Activated CD4-positive, alpha-beta T cell treated with anti-CD3 and anti-CD28 coated beads, Interleukin-2, amount 10 ng/mL, durations not matched to agents 7 days and 5 days (primary cell): ENCODE measurements at regions not wholly inside any gene's neighbourhood (a gene's known extent, or its start where the extent isn't known, plus 50 kb on each side); places are given as distances from the start of the nearest gene placed in this dataset.

Experiments
- CTCF ChIA-PET: fragments of 350-600 bp; sonication (Branson Sonifier 250); formaldehyde crosslinking; loops from one replicate; lab custom pipeline; 2021; ENCODE audit warnings: antibody characterized with exemption; lab: Charles Lee
- POLR2A ChIA-PET: fragments of 350-600 bp; sonication (Branson Sonifier 250); formaldehyde crosslinking; loops from one replicate; lab custom pipeline; 2021; ENCODE audit warnings: antibody characterized with exemption; lab: Charles Lee
- DNase-seq: peaks from one replicate; pipeline ENCODE4 v3.0.0-alpha.2; 2020
- H3K27ac Mint-ChIP-seq: one replicate; pipeline ENCODE4 v1.8.0; 2021; ENCODE audit warnings: mild to moderate bottlenecking, moderate library complexity, mixed read lengths
- H3K27me3 Mint-ChIP-seq: one replicate; pipeline ENCODE4 v1.8.0; 2021; ENCODE audit warnings: mixed read lengths
- H3K36me3 Mint-ChIP-seq: one replicate; pipeline ENCODE4 v1.8.0; 2021; ENCODE audit warnings: low read depth, mixed read lengths
- H3K4me1 Mint-ChIP-seq: one replicate; pipeline ENCODE4 v1.8.0; 2021; ENCODE audit warnings: mixed read lengths
- H3K4me3 Mint-ChIP-seq: one replicate; pipeline ENCODE4 v1.8.0; 2021; ENCODE audit warnings: mild to moderate bottlenecking, moderate library complexity, mixed read lengths
- H3K9me3 Mint-ChIP-seq: one replicate; pipeline ENCODE4 v1.8.0; 2021; ENCODE audit warnings: mixed read lengths

DNA sequence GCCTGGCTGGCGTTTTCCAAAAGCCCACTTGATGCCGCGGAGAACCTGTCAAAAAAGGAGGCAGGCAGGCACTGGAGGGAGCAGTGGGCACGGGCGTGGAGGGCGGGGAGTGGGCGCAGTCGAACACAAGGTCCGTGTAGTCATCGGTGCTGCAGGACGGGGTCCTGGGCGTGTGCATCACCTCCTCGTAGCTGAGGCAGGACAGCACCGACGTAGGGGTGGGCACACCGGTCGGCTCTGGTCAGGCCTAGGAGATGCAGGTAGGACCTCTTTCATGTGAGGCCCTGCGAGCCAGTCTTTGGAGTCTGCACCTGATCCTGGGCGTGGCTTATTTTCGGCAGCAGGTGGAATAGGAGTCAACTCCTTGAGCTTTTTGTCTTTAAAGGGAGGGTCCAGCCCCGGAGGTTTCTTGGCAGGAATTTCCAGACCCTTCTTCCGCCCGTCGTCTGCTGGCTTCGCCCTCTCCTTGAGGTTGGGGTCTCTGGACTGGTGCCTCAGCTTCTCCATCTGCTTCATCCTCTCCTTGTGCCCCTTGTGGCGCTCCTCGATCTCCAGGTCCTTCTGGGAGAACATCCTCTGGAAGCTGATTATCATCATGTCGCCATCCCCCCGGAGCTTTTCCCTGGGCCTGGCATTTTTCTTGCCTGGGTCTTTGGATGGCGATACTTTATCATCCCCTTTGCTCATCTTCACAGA lies 892.5 kb upstream of the LRRTM1 start:
- Mint-ChIP-seq H3K9me3 (peaks cover 9% of the 10 kb centered on the region), H3K27me3 (no peaks in the 10 kb centered on the region), H3K4me1 (no peaks in the 10 kb centered on the region), H3K36me3 (no peaks in the 10 kb centered on the region), H3K4me3 (no peak overlapping the region), H3K27ac (no peak overlapping the region)
- DNase-seq: no peak
- POLR2A ChIA-PET: no interaction called here
- CTCF ChIA-PET: no interaction called here

- ChIA-PET CTCF (no interaction called here), POLR2A (no interaction called here)
- H3K9me3 Mint-ChIP-seq: peaks cover 14% of the 10 kb centered on the region
- H3K4me1 Mint-ChIP-seq: no peaks in the 10 kb centered on the region
- H3K27ac Mint-ChIP-seq: no peak overlapping the region
- no peaks in the 10 kb centered on the region for H3K27me3 Mint-ChIP-seq
- no peaks in the 10 kb centered on the region for H3K36me3 Mint-ChIP-seq
- DNase-seq: no peak
- no peak overlapping the region for H3K4me3 Mint-ChIP-seq
These were observed 891.9 kb upstream of the LRRTM1 start for GRCh38 chr2:81196383-81196851.

GRCh38 chr2:81195774-81196382 lies 891.3 kb upstream of the LRRTM1 start:
- no peak for DNase-seq
- ChIA-PET CTCF (no interaction called here), POLR2A (no interaction called here)
- no peak overlapping the region for H3K4me3 Mint-ChIP-seq
- no peaks in the 10 kb centered on the region for H3K4me1 Mint-ChIP-seq
- no peaks in the 10 kb centered on the region for H3K36me3 Mint-ChIP-seq
- no peak overlapping the region for H3K27ac Mint-ChIP-seq
- peaks cover 14% of the 10 kb centered on the region for H3K9me3 Mint-ChIP-seq
- H3K27me3 Mint-ChIP-seq: no peaks in the 10 kb centered on the region

GRCh38 chr2:81195017-81195773 lies 890.6 kb upstream of the LRRTM1 start:
- peaks cover 17% of the 10 kb centered on the region for H3K9me3 Mint-ChIP-seq
- H3K36me3 Mint-ChIP-seq: no peaks in the 10 kb centered on the region
- no peak overlapping the region for H3K27ac Mint-ChIP-seq
- DNase-seq: no peak
- no peaks in the 10 kb centered on the region for H3K4me1 Mint-ChIP-seq
- H3K4me3 Mint-ChIP-seq: no peak overlapping the region
- ChIA-PET POLR2A (no interaction called here), CTCF (no interaction called here)
- H3K27me3 Mint-ChIP-seq: no peaks in the 10 kb centered on the region

DNA sequence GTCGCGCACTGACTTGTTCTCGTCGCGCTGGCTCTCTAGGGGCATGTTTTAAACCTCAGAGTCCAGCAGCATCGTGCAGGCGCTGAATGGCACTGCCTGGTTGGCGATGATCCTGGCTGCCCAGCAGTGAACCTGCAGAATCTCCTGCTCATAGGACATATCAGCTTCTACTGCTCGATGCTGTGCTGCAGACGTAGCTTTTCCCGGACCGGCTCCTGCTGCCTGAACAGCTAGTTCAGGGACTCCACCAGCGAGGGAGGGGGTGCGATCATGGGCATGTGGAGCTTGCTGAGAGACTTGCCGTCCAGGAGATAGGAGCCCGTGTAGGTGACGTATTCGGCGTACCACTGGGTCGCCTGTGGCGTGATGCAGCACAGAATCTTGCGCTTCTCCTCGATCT lies 890.0 kb upstream of the LRRTM1 start:
- Mint-ChIP-seq H3K4me3 (no peak overlapping the region), H3K36me3 (no peaks in the 10 kb centered on the region), H3K9me3 (peaks cover 17% of the 10 kb centered on the region), H3K27ac (no peak overlapping the region), H3K27me3 (no peaks in the 10 kb centered on the region), H3K4me1 (no peaks in the 10 kb centered on the region)
- no peak for DNase-seq
- POLR2A ChIA-PET: no interaction called here
- CTCF ChIA-PET: no interaction called here

DNA sequence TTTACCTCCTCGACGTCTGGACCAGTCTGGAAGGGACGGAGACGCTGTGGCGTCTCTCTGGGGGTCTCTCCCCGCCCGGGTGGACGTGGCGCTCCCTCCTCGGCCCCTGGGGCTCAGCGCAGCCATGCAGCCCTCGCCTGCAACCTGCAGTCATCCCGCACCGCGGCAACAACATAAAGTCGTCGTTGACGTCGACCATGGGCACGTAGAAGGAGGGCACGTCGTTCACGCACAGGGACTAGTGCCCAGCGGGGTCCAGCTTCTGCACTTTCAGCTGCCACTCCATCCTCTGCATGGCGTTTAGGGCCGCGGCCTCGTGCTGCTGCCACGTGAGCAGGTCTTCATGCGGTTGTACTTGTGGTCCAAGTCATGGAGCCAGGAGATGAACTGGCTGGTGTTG lies 889.6 kb upstream of the LRRTM1 start:
- Mint-ChIP-seq H3K36me3 (no peaks in the 10 kb centered on the region), H3K9me3 (peaks cover 17% of the 10 kb centered on the region), H3K27me3 (no peaks in the 10 kb centered on the region), H3K4me3 (no peak overlapping the region), H3K27ac (no peak overlapping the region), H3K4me1 (no peaks in the 10 kb centered on the region)
- DNase-seq: no peak
- CTCF ChIA-PET: no interaction called here
- POLR2A ChIA-PET: no interaction called here

DNA sequence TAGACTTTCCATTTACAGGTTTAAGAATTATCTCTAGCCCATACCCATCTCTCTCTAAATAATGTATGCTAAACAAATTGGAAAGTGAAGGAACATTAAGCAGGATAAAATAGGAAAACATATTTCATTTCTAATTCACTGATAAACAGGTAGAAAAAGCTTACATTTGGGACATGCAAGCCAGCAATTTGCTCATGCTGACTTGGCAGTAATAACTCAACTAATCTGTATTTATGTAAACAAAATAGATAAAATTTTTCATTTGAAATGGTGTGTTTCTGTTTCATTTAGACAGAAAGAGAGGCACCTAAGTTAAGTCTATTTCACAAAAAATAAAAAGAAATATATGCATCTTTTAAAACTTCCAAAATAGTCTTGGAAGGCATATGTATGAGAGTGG lies 877.3 kb upstream of the LRRTM1 start:
- POLR2A ChIA-PET: no interaction called here
- DNase-seq: no peak
- Mint-ChIP-seq H3K4me3 (no peak overlapping the region), H3K4me1 (no peaks in the 10 kb centered on the region), H3K36me3 (no peaks in the 10 kb centered on the region), H3K9me3 (peaks cover 7% of the 10 kb centered on the region), H3K27ac (no peak overlapping the region), H3K27me3 (no peaks in the 10 kb centered on the region)
- CTCF ChIA-PET: no interaction called here

GRCh38 chr2:81171447-81171846 lies 866.9 kb upstream of the LRRTM1 start:
- Mint-ChIP-seq H3K9me3 (peaks cover 5% of the 10 kb centered on the region), H3K4me1 (no peaks in the 10 kb centered on the region), H3K27me3 (no peaks in the 10 kb centered on the region), H3K36me3 (no peaks in the 10 kb centered on the region), H3K4me3 (no peak overlapping the region), H3K27ac (no peak overlapping the region)
- CTCF ChIA-PET: no interaction called here
- no peak for DNase-seq
- POLR2A ChIA-PET: no interaction called here

GRCh38 chr2:81163583-81163982 lies 859.0 kb upstream of the LRRTM1 start:
- Mint-ChIP-seq H3K36me3 (no peaks in the 10 kb centered on the region), H3K4me3 (no peak overlapping the region), H3K4me1 (no peaks in the 10 kb centered on the region), H3K27ac (no peak overlapping the region), H3K27me3 (no peaks in the 10 kb centered on the region), H3K9me3 (peaks cover 3% of the 10 kb centered on the region)
- DNase-seq: no peak
- ChIA-PET CTCF (interaction anchor here (0.6 kb wide), 1 partner anchor 1894 kb away, joined by 3 read pairs; no protein-coding TSS in a partner anchor), POLR2A (no interaction called here)

GRCh38 chr2:81158505-81158904 lies 854.0 kb upstream of the LRRTM1 start:
- Mint-ChIP-seq H3K4me3 (no peak overlapping the region), H3K9me3 (peaks cover 6% of the 10 kb centered on the region)
- POLR2A ChIA-PET: no interaction called here

DNA sequence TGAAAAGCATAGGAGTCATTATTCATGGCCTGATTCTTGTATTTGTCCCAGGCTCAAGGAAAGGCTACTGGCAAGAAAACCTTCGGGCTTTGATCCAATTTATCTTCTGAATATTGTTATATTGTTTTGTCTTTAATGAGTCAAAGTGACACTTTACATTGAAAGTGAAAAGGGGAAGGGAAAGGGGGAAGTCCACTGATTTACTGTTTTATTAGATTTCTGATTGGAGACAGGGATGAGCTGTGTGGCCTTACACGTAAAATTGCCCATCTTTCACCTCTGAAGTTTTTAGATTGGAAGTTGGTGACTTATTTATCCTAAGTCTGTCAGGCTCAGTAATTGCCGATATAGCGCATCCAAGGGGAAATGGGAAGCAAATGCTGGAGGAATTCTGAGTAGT lies 843.8 kb upstream of the LRRTM1 start:
- no peak for DNase-seq
- ChIA-PET POLR2A (no interaction called here), CTCF (no interaction called here)
- Mint-ChIP-seq H3K4me1 (no peaks in the 10 kb centered on the region), H3K27me3 (no peaks in the 10 kb centered on the region), H3K36me3 (no peaks in the 10 kb centered on the region), H3K9me3 (peaks cover 13% of the 10 kb centered on the region), H3K4me3 (no peak overlapping the region), H3K27ac (no peak overlapping the region)

More at GRCh38 chr2:81158505-81158904, 854.0 kb upstream of the LRRTM1 start:
- Mint-ChIP-seq H3K4me1 (no peaks in the 10 kb centered on the region), H3K36me3 (no peaks in the 10 kb centered on the region), H3K27me3 (no peaks in the 10 kb centered on the region), H3K27ac (no peak overlapping the region)
- CTCF ChIA-PET: no interaction called here
- DNase-seq: no peak

DNA sequence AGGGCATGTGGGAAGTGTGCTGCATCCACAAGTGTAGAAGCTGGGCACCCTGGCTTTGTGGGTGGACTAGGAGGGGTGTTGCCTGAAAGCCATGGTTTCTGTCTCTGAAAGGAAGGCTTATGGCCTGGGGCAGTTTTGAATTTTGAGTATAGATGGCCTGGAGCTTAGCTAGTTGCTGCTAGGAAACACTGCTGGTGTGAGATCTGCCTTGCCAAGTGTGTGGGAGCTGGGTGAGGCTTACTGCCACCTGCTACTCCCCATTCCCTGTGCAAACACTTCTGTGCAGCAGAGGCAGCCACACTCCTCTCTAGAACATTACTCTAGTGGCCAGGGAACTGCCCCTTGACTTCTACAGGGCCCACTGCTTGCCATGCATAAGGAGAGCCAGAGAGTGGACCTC lies 831.7 kb upstream of the LRRTM1 start:
- H3K27me3 Mint-ChIP-seq: no peaks in the 10 kb centered on the region
- no peaks in the 10 kb centered on the region for H3K36me3 Mint-ChIP-seq
- H3K4me1 Mint-ChIP-seq: no peaks in the 10 kb centered on the region
- ChIA-PET CTCF (no interaction called here), POLR2A (no interaction called here)
- H3K27ac Mint-ChIP-seq: no peak overlapping the region
- no peak for DNase-seq
- peaks cover 4% of the 10 kb centered on the region for H3K9me3 Mint-ChIP-seq
- no peak overlapping the region for H3K4me3 Mint-ChIP-seq

DNA sequence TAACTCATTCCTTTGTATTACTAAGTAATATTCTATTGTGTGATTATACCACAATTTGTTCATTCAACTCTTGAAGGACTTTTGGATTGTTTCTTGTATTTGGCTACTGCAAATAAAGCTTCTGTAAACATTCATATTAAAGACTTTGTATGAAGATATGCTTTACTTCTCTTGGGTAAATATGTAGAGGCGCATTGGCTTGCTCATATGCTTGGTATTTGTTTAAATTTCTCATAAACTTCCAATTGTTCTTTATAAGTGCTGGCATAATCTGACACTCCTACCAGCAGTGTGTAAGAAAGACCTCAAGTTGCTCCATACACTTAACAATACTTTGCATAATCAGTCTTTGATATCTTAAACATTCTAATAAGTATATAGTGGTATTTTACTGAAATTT lies 792.8 kb upstream of the LRRTM1 start:
- POLR2A ChIA-PET: no interaction called here
- peaks cover 3% of the 10 kb centered on the region for H3K9me3 Mint-ChIP-seq
- CTCF ChIA-PET: no interaction called here
- no peaks in the 10 kb centered on the region for H3K36me3 Mint-ChIP-seq
- no peak overlapping the region for H3K27ac Mint-ChIP-seq
- no peaks in the 10 kb centered on the region for H3K4me1 Mint-ChIP-seq
- no peaks in the 10 kb centered on the region for H3K27me3 Mint-ChIP-seq
- H3K4me3 Mint-ChIP-seq: no peak overlapping the region
- no peak for DNase-seq
